Neural progenitor cell (in vitro differentiated cells): ENCODE measurements at regions not wholly inside any gene's neighbourhood (a gene's known extent, or its start where the extent isn't known, plus 50 kb on each side); places are given as distances from the start of the nearest gene placed in this dataset.

Experiments used
- EZH2 ChIP-seq: fragments of 200-600 bp; sonication (generic); IDR thresholded peaks from 2 replicates; pipeline ENCODE4 v1.6.1; 2017; ENCODE audit warnings: antibody characterized with exemption, mild to moderate bottlenecking, moderate library complexity
- EZH2phosphoT487 ChIP-seq: fragments of 200-600 bp; sonication (generic); IDR thresholded peaks from 2 replicates; pipeline ENCODE4 v1.6.1; 2017; ENCODE audit warnings: antibody characterized with exemption
- TF ChIP-seq, protein P1 (sequence below): fragments of 200-600 bp; sonication (generic); IDR thresholded peaks from 2 replicates; pipeline ENCODE4 v1.5.1; 2017; ENCODE audit warnings: antibody characterized with exemption, mild to moderate bottlenecking

DNA sequence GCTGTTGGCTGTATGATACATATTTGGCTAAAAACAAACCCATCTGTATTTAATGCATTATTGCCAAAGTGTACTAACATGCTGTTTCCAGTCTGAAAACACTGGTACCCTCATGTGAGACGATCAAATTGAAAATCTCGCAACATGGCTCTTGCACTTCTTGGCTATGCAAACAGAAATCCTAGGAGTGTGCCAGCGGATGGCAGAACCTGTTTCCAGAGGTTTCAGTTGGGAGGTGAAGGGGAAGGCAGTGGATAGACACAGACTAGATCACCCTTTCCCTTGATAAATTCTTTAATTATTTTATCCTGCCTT is 350.3 kb downstream of the TUSC7 start:
- TF ChIP-seq, protein P1, sequence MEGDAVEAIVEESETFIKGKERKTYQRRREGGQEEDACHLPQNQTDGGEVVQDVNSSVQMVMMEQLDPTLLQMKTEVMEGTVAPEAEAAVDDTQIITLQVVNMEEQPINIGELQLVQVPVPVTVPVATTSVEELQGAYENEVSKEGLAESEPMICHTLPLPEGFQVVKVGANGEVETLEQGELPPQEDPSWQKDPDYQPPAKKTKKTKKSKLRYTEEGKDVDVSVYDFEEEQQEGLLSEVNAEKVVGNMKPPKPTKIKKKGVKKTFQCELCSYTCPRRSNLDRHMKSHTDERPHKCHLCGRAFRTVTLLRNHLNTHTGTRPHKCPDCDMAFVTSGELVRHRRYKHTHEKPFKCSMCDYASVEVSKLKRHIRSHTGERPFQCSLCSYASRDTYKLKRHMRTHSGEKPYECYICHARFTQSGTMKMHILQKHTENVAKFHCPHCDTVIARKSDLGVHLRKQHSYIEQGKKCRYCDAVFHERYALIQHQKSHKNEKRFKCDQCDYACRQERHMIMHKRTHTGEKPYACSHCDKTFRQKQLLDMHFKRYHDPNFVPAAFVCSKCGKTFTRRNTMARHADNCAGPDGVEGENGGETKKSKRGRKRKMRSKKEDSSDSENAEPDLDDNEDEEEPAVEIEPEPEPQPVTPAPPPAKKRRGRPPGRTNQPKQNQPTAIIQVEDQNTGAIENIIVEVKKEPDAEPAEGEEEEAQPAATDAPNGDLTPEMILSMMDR = no peak
- TF ChIP-seq EZH2 = no peak
- TF ChIP-seq EZH2phosphoT487 = no peak
